MM.1S (cell line): ENCODE measurements at regions not wholly inside any gene's neighbourhood (a gene's known extent, or its start where the extent isn't known, plus 50 kb on each side); places are given as distances from the start of the nearest gene placed in this dataset.

ENCODE experiments used
- DNase-seq: peaks from one replicate; pipeline ENCODE4 v3.0.0-alpha.2; 2015
- H2AFZ ChIP-seq: fragments of 300-600 bp; sonication (generic); 2 replicates; pipeline ENCODE4 v1.6.0; 2016; ENCODE audit warnings: antibody characterized with exemption, low read length
- H3F3A ChIP-seq: fragments of 300-600 bp; sonication (generic); 2 replicates; pipeline ENCODE4 v1.6.1; 2016; ENCODE audit warnings: mild to moderate bottlenecking, antibody characterized with exemption, low read length, moderate library complexity, mixed read lengths; ENCODE audit not compliant: insufficient read depth
- H3K27ac ChIP-seq: fragments of 300-600 bp; sonication (generic); 2 replicates; pipeline ENCODE4 v1.5.1; 2016; ENCODE audit warnings: mild to moderate bottlenecking, low read length
- H3K27me3 ChIP-seq: fragments of 300-600 bp; sonication (generic); replicated peaks from 2 replicates; pipeline ENCODE4 v1.6.0; 2016; ENCODE audit warnings: low read length; ENCODE audit not compliant: insufficient read depth
- H3K36me3 ChIP-seq: fragments of 300-600 bp; sonication (generic); replicated peaks from 2 replicates; pipeline ENCODE4 v1.6.1; 2016; ENCODE audit warnings: mild to moderate bottlenecking, low read length, mixed read lengths; ENCODE audit not compliant: insufficient read depth
- H3K4me1 ChIP-seq: fragments of 300-600 bp; sonication (generic); 2 replicates; pipeline ENCODE4 v1.6.1; 2016; ENCODE audit warnings: low read length, mixed read lengths
- H3K4me2 ChIP-seq: fragments of 300-600 bp; sonication (generic); 2 replicates; pipeline ENCODE4 v1.6.0; 2016; ENCODE audit warnings: low read depth, low read length
- H3K4me3 ChIP-seq: fragments of 300-600 bp; sonication (generic); 2 replicates; pipeline ENCODE4 v1.5.1; 2016; ENCODE audit warnings: low read length, mixed read lengths
- H3K79me2 ChIP-seq: fragments of 300-600 bp; sonication (generic); 2 replicates; pipeline ENCODE4 v1.6.1; 2016; ENCODE audit warnings: mixed run types, low read length, mixed read lengths
- H3K9ac ChIP-seq: fragments of 300-600 bp; sonication (generic); 2 replicates; pipeline ENCODE4 v1.6.1; 2016; ENCODE audit warnings: low read length, mixed read lengths
- H3K9me2 ChIP-seq: fragments of 300-600 bp; sonication (generic); replicated peaks from 2 replicates; pipeline ENCODE4 v1.6.1; 2016; ENCODE audit warnings: mild to moderate bottlenecking, low read length, mixed read lengths; ENCODE audit not compliant: insufficient read depth
- H3K9me3 ChIP-seq: fragments of 300-600 bp; sonication (generic); replicated peaks from 2 replicates; pipeline ENCODE4 v1.6.1; 2016; ENCODE audit warnings: mild to moderate bottlenecking, low read length, mixed read lengths; ENCODE audit not compliant: insufficient read depth
- H4K20me1 ChIP-seq: fragments of 300-600 bp; sonication (generic); 2 replicates; pipeline ENCODE4 v1.6.1; 2016; ENCODE audit warnings: mild to moderate bottlenecking, low read length, moderate library complexity, mixed read lengths; ENCODE audit not compliant: insufficient read depth
- CTCF ChIP-seq: fragments of 300-600 bp; sonication (generic); IDR thresholded peaks from 2 replicates; pipeline ENCODE4 v1.5.1; 2016; ENCODE audit warnings: antibody characterized with exemption, low read length, mixed read lengths
- EZH2 ChIP-seq: fragments of 300-600 bp; sonication (generic); optimal IDR thresholded peaks from 2 replicates; pipeline ENCODE3; 2017; ENCODE audit warnings: low read depth, mild to moderate bottlenecking, antibody characterized with exemption, low read length, mixed read lengths
- EZH2phosphoT487 ChIP-seq: fragments of 300-600 bp; sonication (generic); IDR thresholded peaks from 2 replicates; pipeline ENCODE4 v1.6.1; 2018; ENCODE audit warnings: antibody characterized with exemption, low read length

GRCh38 chr18:73296686-73297085 lies 428.9 kb upstream of the NETO1 start:
- no peak overlapping the region for H3K4me3 ChIP-seq
- no peak for DNase-seq
- no peaks in the 10 kb centered on the region for H3K36me3 ChIP-seq
- H3F3A ChIP-seq = no peaks in the 10 kb centered on the region
- H4K20me1 ChIP-seq = no peaks in the 10 kb centered on the region
- no peak overlapping the region for H3K9ac ChIP-seq
- H3K4me2 ChIP-seq = no peak overlapping the region
- no peaks in the 10 kb centered on the region for H3K79me2 ChIP-seq
- no peak overlapping the region for H2AFZ ChIP-seq
- H3K9me2 ChIP-seq = no peaks in the 10 kb centered on the region
- no peaks in the 10 kb centered on the region for H3K9me3 ChIP-seq
- H3K27ac ChIP-seq = no peak overlapping the region
- H3K4me1 ChIP-seq = no peaks in the 10 kb centered on the region
- H3K27me3 ChIP-seq = no peaks in the 10 kb centered on the region
- TF ChIP-seq EZH2phosphoT487 (no peak), CTCF (no peak), EZH2 (no peak)

GRCh38 chr18:73292156-73292555 lies 424.4 kb upstream of the NETO1 start:
- Histone ChIP-seq H3K27ac (no peak overlapping the region), H3K79me2 (no peaks in the 10 kb centered on the region), H3K4me2 (no peak overlapping the region), H3K9me2 (no peaks in the 10 kb centered on the region), H3F3A (no peaks in the 10 kb centered on the region), H3K9ac (no peak overlapping the region), H3K4me1 (no peaks in the 10 kb centered on the region), H3K4me3 (no peak overlapping the region), H4K20me1 (no peaks in the 10 kb centered on the region), H2AFZ (no peak overlapping the region), H3K36me3 (no peaks in the 10 kb centered on the region), H3K9me3 (no peaks in the 10 kb centered on the region), H3K27me3 (no peaks in the 10 kb centered on the region)
- TF ChIP-seq CTCF (no peak), EZH2 (no peak), EZH2phosphoT487 (no peak)
- DNase-seq = no peak

- Histone ChIP-seq H3F3A (no peaks in the 10 kb centered on the region), H2AFZ (no peak overlapping the region), H4K20me1 (no peaks in the 10 kb centered on the region), H3K4me1 (no peaks in the 10 kb centered on the region), H3K79me2 (no peaks in the 10 kb centered on the region), H3K27ac (no peak overlapping the region), H3K4me2 (no peak overlapping the region), H3K9me2 (no peaks in the 10 kb centered on the region), H3K4me3 (no peak overlapping the region), H3K36me3 (no peaks in the 10 kb centered on the region), H3K27me3 (no peaks in the 10 kb centered on the region), H3K9ac (no peak overlapping the region), H3K9me3 (no peaks in the 10 kb centered on the region)
- no peak for DNase-seq
- TF ChIP-seq EZH2 = no peak
- TF ChIP-seq CTCF = no peak
- TF ChIP-seq EZH2phosphoT487 = no peak
Measured at GRCh38 chr18:73288813-73289212, 421.0 kb upstream of the NETO1 start.
